CD4-positive, alpha-beta T cell treated with Interleukin-4 for 1 hour (primary cell): ENCODE measurements at regions not wholly inside any gene's neighbourhood (a gene's known extent, or its start where the extent isn't known, plus 50 kb on each side); places are given as distances from the start of the nearest gene placed in this dataset.

ENCODE experiments used
- DNase-seq, 2 donors: peaks; one replicate each; pipeline ENCODE4 v3.0.0-alpha.2; 2020 to 2022

DNA sequence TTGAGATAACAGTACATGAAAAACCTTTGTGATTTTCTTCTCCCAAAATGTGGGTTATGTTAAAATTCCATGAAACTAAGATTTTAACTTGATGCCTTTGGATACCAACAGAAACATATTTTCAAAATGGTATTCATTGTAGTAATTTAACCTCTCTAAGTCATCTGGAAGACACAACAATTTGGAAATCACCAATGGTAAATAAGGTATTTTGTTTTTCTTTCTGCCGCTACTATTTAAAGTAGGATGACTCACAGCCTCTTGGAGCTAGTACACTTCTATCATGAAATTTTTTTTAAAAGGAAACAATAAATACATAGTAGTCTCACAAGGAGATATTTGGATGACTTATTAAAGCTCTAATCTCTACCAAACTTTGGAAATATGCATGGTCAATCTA, 291.6 kb upstream of the VEPH1 start:
- no peak for DNase-seq

DNA sequence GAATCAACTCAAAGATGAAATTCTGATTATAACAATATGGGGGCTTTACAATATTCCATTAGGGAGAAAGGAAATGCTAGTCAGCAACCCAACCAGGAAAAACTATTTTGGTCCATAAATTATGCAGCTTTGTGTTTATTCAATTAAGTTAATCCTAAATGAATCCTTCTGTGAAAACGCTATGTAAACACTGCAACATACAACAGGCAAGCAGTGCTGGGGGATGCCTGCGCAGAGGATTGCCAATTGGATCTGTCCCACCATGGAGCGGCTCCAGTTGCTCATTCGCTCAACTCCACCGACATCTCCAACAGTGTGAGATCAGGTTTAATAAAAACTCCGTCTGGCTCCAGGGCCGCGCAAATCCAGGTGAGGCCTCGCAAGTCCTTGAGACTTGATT, 290.5 kb upstream of the VEPH1 start:
- DNase-seq, result no peak

DNA sequence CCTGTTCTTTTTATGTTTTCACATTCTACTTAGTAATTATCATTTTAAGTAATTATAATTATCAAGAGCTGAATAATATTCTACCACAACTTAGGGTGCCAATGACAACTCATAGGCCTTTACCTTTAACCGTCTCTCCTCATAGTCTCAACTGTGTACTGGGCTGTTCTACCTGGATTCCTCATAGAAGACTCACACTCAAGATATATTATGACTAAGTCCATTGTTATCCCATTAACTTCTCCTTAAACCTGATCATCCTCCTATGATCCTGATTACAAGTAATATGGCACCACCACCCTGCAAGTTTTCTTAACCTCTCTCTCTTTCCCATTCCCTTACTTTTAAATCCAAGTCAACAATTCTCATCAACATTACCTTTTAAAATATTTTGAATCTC, 285.9 kb upstream of the VEPH1 start:
- DNase-seq, result no peak

DNA sequence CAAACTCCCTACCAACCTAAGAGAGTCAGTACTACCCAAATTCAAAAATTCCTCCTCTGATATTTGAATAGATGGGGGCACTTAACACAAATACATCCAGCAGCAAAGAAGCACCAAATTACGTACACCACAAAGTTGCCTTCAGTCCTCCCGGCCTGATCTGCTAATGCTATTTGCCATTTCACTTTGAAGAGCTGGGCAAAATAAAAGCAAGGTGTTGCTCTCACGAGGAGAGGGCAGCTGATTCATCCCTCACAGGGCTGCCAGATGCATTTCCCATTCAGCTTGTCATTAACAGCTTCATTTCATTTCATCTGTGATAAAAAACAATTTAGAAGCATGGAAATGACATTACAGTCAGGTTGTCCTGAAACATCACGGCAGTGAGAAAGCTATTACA, 283.4 kb upstream of the VEPH1 start:
- no peak for DNase-seq

DNA sequence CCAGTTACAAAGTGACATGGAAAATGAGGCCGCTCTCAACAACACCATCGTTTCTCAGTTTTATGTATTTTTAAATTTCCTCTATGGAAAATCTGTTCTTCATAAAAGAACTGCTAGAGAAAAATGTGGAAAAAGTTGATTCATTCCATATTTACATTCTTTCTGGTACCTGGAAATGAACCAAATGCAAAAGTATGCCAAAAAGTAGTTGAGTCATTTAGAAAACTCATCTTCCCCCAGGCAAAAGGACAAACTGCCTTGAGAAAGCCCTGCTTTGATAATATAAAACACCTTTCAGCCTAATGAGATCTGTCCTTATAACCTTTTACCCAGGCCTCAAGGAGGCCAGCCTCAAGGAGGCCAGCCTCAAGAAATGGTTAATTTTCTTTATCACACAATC, 283.0 kb upstream of the VEPH1 start:
- DNase-seq, result no peak

DNA sequence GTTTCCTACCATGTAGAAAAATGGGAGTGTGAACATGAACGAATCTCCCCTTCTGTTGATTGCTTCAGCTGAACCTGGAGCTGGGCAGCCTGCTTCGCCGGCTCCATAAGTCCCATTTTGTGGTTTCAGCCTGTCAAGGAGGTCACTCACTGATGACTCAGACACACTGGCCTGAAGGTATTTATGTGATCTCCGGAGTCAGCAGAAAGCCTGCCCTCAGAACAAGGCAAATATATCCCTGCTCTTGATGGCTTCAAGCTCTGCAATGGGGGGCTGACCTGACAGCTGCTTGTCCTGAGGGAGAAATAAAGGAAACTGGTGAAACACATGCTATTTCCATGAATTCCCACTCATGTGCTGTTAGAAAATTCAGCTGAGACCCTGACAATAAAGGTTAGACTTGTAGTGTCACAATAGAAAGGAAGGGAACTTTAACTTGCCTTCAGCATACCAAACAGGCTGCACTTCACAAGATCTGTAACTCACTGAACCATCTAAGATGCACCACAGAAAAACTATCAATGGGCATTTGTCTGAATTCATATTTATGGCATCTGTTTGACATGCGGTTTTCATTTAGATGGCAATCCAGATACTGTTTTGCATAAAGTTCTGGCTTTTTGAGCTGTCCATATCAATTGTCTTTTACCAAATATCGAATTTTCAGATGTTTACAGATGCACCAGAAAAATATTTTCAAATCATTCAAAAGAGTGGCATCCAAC, 282.0 kb upstream of the VEPH1 start:
- no peak for DNase-seq

DNA sequence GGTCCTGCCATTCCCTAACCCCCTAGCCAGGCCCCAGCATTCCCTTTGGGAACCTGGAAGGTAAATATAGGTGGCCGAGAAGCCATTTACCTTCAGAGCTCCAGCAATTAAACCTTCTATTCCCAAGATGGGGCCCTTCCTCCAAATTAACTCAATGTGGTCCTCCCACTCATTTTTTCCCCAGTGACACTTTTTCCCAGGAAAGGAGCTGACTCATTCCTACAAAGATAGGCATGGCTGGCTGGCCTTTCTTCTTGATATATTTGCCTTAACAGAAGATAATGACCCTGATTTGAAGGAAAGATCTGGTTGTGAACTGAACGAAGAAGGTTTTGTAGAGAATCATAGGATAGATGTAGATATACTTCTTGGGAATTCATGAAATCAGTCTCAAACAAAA, 279.0 kb upstream of the VEPH1 start:
- no peak for DNase-seq

DNA sequence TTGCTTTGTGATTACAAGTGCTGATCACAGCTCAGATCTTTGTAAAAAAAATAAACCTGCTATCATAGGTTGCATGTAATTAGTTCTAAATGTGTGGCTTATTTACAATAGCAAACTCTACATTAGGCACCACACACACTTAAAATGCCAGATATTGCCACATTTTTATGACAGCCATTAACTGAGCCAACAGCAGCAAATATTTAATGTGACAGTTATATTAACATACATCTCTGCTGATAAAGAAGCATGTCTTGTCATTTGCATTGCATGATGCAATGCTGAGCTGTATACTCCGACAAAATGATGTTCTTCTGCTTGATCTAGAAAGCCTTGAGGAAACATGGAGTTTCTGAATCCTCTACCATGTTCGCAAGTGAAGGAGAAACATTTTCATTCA, 273.6 kb upstream of the VEPH1 start:
- DNase-seq, result no peak

DNA sequence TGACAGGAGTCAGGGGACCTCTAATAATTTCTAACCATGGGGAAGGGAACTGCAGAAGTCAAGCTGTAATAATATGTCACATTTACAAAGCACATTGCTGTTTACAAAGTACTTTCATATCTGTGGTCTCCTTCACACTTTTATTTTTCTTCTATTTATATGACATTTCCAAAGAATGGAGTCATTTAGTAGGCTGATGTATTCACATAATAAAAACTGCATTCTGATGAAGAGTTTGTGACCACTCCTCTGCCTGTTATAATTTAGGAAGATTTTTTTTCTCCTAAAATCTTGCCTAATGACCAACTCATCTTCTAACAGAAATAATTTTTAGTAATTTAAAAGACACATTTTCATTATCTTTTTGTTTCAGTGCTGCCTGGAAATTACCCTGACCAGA, 272.2 kb upstream of the VEPH1 start:
- DNase-seq, result no peak

DNA sequence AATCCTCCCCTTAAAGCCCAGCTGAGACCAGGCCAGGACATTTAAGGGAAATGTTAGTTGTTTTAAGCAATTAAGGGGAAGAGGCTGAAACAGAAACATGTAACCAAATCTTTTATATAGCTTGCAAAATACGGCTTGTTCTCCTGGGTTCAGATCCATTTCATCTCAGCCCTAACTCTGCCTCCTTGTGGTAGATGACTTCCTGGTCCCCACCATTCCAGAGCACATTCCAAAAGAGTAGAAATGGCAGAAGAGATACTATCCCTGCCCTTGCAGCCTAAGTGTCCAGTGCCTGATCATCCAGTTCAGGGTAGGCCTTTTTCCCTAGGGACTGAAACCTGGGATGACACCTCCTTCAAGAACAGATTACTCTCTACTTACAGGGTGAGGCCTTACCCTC, 266.2 kb upstream of the VEPH1 start:
- DNase-seq, result no peak

DNA sequence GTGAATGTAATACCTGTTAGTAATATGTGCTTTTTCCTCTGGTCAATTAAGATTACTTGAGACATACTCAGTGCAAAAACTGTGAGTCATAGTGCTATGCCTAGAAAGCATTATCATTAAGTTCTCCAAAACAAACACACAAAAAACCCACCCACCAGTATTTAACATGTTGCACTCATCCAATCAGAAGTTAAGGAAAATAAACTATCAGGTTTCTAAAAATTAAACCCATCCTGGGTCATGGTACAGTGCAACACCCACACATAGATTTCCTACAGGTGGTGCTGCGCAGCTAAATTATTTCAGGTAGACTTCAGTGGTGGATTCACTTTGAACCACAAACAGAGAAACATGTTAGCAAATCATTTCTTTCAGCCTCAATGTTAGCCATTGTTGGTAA, 264.4 kb upstream of the VEPH1 start:
- no peak for DNase-seq

DNA sequence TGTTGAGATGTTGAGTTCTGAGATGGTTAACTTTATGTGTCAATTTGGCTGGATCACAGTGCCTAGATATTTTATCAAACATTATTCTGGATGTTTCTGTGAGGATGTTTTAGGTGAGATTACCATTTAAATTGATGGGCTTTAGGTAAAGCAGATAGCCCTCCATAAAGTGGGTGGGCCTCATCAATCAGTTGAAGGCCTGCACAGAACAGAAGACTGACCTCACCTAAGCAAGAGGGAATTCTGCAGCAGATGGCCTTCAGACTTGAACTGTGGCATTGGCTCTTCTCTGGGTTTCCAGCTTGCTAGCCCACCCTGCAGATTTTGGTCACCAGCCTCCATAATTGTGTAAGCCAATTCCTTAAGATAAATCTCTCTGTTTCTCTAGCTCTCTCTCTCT, 260.4 kb upstream of the VEPH1 start:
- no peak for DNase-seq

DNA sequence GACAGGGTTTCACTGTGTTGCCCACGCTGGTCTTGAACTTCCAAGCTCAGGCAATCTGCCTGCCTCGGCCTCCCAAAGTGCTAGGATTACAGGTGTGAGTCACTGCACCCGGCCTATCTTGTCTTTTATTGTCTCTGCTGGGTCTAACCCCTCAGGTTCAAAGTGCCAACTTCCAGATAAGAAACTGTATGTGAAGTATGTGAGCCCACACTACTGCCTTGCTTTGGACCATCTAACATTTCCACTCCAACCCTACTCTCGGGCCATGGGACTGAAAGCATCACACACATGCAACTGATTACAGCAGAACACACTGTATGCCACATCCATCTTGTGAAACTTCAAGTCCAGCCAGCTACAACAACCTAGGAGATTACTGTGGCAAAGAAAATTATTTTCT, 256.1 kb upstream of the VEPH1 start:
- DNase-seq, result no peak

DNA sequence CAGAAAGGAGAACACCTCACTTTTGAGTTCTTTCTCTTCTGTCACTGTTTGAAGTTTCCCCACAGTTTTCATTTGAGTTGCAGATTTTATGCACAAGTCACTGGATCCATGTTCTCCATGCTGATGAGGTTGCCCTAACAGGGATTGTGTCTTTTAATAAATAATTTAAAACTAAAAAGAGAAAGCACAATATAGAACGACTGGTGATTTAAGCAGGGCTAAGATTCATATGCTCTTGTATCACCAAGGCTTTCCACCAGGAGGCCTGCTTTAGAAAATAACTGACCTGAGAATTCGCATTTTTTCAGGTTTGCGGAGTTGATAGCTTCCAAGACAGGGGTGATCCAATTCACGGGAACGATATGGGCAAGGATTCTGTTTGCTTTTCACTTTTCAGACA, 252.0 kb upstream of the VEPH1 start:
- DNase-seq, result no peak

DNA sequence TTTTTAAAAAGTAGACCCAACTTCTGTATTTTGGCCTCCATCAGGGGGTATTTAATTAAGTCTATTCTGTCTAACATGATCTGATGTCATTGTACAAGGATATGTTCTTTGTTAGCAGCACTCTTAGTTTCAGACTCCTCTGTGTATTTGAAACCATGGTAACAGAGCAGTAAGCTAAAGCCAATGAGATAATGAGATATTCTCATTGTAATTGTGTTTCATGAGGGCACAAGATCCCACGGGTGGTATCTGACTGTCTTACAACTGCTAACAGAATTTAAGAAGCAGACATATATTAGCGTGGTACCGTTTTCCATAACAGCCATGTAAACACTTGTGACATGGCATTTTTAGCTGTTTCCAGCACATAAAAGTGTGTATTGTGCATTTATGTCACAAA, 251.2 kb upstream of the VEPH1 start:
- DNase-seq, result no peak

DNA sequence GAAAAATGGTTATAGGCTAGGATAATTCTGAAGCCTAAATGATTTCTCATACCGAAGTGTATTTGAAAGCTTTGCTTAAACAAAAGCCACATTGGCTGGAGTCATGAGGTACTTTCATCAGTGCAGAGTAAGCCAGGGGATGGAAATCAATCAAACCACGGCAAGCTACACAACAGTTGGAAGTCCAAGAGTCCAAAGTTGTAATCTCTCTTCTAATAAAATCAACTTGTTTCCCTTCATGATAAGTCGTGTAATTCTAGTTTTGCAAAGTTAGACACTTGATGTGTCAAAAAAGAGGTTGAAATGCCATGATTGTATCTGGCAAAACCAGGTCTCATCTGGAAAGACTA, 250.5 kb upstream of the VEPH1 start:
- DNase-seq, result no peak

DNA sequence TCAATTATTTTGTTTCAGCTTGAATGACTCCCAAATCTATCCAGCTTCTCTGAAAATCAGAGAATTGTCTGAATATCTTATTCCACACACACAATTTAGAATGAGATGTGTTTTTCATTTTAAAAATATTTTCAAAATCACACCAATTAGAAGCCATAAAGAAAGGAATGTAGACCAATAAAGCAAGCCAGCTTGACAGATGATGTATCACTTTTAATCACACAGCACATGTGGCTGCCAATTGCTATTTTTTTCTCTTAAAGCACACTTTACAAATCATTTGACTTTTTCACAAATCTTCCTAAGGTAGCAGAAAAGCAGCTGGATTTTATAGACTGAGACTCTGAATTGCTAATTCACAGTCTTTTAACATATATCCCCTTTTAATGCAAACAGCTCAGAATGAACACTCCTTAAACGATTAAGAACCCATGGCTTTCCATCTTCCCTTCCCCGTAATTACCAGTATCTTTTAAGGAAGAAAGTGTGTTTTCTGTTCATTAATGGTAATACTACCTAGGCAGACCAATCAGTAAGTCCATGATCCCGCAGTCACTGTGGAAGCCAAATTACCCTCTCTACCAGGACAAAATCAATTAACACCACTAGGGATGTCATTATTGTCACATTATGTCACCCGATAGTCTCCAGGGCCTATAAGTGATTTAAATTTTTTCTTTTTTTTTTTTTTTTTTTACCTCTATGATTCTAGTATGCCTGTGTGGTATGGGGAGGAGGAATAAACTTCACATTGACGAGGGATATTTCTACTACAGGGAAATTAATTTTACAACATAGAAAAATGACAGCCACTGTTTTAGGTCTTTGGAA, 250.0 kb upstream of the VEPH1 start:
- no peak for DNase-seq

DNA sequence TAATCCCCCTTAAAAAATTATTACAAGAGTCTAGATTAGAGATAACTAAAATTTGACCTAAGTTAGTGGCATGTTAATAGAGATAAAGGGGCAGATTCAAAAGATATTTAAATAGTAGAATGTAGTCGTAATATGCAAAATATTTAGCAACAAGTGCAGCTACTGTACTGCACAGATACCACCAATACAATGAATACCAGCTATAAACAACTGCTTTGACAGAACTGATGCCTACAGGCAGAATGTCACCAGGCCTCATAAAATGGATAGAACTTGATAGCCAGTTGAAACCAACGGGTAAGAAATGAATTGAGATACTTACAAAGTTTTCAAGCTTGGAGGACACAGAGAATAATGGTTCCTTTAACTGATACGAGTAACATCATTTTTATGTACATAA, 249.3 kb upstream of the VEPH1 start:
- DNase-seq, result no peak

DNA sequence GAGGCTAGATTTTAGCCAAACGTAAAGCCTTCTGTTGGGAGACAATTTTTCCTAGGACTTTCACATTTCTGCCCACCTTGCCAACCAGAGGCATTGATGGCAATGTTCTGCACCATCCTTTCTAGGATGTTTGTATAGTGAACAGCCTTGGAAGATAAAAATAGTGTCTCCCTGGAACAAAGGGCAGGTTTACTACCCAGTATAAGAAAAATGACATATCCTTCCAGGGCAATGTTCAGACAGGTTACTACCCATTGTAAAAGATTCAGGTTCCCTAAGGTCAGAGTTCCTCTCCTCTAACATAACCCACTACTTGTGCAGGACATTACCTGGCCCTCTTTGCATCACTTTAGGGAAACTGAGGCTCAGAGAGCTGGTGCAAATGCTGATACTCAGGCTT, 248.2 kb upstream of the VEPH1 start:
- DNase-seq, result no peak

DNA sequence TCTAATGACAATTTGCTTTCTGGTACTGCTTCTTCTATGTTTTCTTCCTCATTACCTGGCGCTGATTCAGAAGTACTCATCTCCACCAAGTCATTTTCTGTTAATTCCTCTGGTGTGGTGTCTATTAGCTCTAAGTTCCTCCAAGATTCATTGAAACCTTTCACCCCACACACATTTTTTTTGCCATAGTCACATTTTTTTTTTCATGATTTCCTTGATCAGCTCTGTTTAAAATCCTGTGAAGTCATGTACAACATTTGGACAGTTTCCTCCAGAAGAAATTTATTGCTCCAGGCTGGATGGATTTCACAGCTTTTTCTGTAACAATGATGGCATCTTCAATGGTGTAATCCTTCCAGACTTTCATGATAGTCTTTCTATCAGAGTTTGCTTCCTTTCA, 243.2 kb upstream of the VEPH1 start:
- no peak for DNase-seq

DNA sequence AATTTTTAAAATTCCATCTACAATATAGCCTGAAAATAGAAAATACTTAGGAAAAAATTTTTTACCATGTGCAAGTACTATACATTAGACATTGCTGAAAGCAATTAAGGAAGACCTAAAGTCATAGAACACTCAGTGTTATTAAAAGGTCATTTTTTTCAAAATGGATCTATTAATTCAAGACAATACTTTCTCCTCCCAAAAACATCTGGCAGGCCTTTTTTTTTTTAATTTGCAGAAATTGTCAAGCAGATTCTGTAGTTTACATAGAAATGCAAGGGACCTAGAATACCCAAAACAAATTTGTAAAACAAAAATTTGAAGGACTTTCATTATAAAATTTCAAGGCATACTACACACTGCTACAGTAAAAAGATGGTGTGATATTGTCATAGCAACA, 238.4 kb upstream of the VEPH1 start:
- no peak for DNase-seq

DNA sequence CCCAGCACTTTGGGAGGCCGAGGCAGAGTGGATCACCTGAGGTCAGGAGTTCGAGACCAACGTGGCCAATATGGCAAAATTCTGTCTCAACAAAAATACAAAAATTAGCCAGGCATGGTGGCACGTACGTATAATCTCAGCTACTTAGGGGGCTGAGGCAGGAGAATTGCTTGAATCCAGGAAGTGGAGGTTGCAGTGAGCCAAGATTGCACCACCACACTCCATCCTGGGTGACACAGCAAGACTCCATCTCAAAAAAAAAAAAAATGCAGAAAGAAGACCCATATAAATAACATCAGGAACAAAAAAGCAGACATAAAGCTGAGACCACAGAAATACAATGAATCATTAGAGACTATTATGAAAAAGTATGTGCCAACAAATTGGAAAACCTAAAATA, 235.2 kb upstream of the VEPH1 start:
- no peak for DNase-seq

DNA sequence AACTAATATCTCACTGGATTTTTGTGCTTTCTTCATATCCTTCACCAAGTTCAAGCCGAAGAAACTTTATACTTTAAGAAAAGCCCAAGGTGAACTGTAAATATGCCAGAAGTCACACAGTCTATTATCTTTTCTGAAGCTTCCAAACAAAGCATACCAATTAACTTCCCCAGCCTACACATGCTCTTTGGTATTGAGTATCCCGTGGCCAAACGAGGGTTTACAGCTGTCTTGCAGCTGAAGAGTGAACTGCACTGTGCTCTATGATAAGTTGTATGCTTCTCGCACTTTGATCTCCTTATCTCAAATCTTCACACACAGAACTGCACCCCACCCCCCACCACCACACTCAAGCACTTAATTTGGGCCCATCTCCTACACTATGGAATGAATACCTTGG, 215.6 kb upstream of the VEPH1 start:
- no peak for DNase-seq

DNA sequence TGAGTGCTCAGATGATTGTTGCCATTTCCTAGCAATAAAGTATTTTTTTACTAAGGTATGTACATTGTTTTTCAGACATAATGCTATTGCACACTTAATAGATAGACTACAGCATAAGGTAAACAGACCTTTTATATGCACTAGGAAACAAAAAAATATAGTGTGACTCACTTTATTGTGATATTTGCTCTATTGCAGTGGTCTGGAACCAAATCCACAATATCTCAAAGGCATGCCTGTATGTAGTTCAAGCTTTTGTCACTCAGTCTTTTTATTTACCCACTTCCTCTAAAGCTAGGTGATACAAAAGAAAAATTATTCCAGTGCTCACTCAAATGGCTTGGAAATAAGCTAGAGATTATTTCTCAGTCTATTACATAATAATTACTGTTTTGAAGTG, 209.9 kb upstream of the VEPH1 start:
- DNase-seq, result no peak

DNA sequence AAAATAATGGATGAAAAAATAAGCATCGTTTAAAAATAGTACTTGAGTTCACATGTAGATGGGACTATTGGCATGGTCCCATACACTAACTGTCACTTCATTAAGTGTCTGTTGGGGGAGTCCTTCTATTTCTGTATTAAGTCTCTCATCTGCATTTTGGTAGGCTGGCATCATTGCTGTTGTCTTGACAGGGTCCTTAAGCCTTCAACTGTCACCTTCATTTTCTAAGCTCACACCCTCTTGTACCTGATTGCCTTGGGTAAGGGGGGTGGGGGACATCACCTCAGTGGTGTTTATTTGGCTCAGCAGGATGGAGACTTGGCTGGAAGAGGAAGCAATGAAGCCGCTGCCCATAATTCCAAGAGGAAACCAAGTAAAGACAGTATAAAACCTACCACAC, 202.0 kb upstream of the VEPH1 start:
- DNase-seq, result no peak
